ENCODE measurements at regions not wholly inside any gene's neighbourhood (a gene's known extent, or its start where the extent isn't known, plus 50 kb on each side); places are given as distances from the start of the nearest gene placed in this dataset.

DNA sequence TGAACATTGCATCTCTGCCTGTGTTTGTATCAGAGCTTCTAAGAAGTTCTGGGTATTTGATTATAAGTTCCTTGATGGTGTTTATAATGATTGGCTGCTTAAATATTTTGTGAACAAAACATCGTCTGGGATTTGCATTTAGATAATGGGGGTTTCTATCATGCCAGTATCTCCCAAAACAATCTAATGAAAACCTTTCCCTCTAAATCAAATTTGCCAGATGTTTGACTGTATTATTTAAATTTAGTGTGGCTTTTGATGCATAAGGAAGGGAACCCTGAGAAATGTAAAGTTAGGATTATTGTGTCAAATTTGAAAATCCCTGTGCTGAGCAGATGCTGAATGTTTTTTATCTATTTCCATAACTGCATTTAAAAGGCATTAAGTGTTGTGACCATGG lies 159.9 kb downstream of the HS3ST3A1 start (continued):
- TF ChIP-seq, protein P1, sequence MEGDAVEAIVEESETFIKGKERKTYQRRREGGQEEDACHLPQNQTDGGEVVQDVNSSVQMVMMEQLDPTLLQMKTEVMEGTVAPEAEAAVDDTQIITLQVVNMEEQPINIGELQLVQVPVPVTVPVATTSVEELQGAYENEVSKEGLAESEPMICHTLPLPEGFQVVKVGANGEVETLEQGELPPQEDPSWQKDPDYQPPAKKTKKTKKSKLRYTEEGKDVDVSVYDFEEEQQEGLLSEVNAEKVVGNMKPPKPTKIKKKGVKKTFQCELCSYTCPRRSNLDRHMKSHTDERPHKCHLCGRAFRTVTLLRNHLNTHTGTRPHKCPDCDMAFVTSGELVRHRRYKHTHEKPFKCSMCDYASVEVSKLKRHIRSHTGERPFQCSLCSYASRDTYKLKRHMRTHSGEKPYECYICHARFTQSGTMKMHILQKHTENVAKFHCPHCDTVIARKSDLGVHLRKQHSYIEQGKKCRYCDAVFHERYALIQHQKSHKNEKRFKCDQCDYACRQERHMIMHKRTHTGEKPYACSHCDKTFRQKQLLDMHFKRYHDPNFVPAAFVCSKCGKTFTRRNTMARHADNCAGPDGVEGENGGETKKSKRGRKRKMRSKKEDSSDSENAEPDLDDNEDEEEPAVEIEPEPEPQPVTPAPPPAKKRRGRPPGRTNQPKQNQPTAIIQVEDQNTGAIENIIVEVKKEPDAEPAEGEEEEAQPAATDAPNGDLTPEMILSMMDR (IDR thresholded peaks at IDR 0.05; ENCODE audit: control extremely low read depth in 1 of 3, insufficient read depth in 1 of 3, low read depth in 1 of 3, low read length in 3 of 3), result no peak
- TF ChIP-seq GTF2F1 (IDR thresholded peaks at IDR 0.05; ENCODE audit: borderline replicate concordance, low read depth, low read length), result no peak
